ENCODE measurements at regions not wholly inside any gene's neighbourhood (a gene's known extent, or its start where the extent isn't known, plus 50 kb on each side); places are given as distances from the start of the nearest gene placed in this dataset.

- TF ChIP-seq ZNF384 (IDR thresholded peaks at IDR 0.05; ENCODE audit: low read depth, low read length) (no peak), POLR2AphosphoS2 (IDR thresholded peaks at IDR 0.05; ENCODE audit: low read length) (no peak), CHD4 (IDR thresholded peaks at IDR 0.05; ENCODE audit: insufficient read depth, insufficient replicate concordance, low read depth, low read length, poor library complexity, severe bottlenecking) (no peak), ZNF184 (CRISPR knock-in tag; IDR thresholded peaks at IDR 0.05) (no peak), THRAP3 (IDR thresholded peaks at IDR 0.05; ENCODE audit: borderline replicate concordance) (no peak), HNRNPL (IDR thresholded peaks at IDR 0.05; ENCODE audit: low read depth, low read length) (no peak), KAT2B (IDR thresholded peaks at IDR 0.05; ENCODE audit: low read depth, low read length) (no peak), ZNF398 (CRISPR knock-in tag; IDR thresholded peaks at IDR 0.05) (no peak)
Measured at GRCh38 chr5:124280079-124280478, 466.4 kb downstream of the ZNF608 start.

Measured in K562 (cell line).